ENCODE measurements at regions not wholly inside any gene's neighbourhood (a gene's known extent, or its start where the extent isn't known, plus 50 kb on each side); places are given as distances from the start of the nearest gene placed in this dataset.
"Not testable (repeated sequence)": the region's sequence is repeated elsewhere in the genome, so short reads cannot be mapped to it uniquely, and the experiment has no call there.

- no peak for DNase-seq (ENCODE audit: low spot score)
Observed at GRCh38 chr4:1524761-1525160, 118.5 kb upstream of the NKX1-1 start.

- DNase-seq (ENCODE audit: low spot score) = no peak
Observed at GRCh38 chr4:1523907-1524636, 117.8 kb upstream of the NKX1-1 start.

GRCh38 chr4:1523506-1523905, 117.3 kb upstream of the NKX1-1 start:
- no peak for DNase-seq (ENCODE audit: low spot score)

GRCh38 chr4:1523033-1523432, 116.8 kb upstream of the NKX1-1 start:
- no peak for DNase-seq (ENCODE audit: low spot score)

- DNase-seq (ENCODE audit: low spot score) = no peak
Observed at GRCh38 chr4:1522606-1523005, 116.4 kb upstream of the NKX1-1 start.

- DNase-seq (ENCODE audit: low spot score) = no peak
Observed at GRCh38 chr4:1521821-1522361, 115.6 kb upstream of the NKX1-1 start.

GRCh38 chr4:1520795-1521576, 114.7 kb upstream of the NKX1-1 start:
- not testable (repeated sequence) for DNase-seq (ENCODE audit: low spot score)

- no peak for DNase-seq (ENCODE audit: low spot score)
Observed at GRCh38 chr4:1519787-1520661, 113.8 kb upstream of the NKX1-1 start.

- no peak for DNase-seq (ENCODE audit: low spot score)
Observed at GRCh38 chr4:1518997-1519700, 112.9 kb upstream of the NKX1-1 start.

GRCh38 chr4:1517592-1518411, 111.6 kb upstream of the NKX1-1 start:
- DNase-seq (ENCODE audit: low spot score) = no peak

GRCh38 chr4:1516881-1517480, 110.7 kb upstream of the NKX1-1 start:
- DNase-seq (ENCODE audit: low spot score) = no peak

GRCh38 chr4:1516261-1516660, 110.0 kb upstream of the NKX1-1 start:
- no peak for DNase-seq (ENCODE audit: low spot score)

GRCh38 chr4:1515763-1516162, 109.5 kb upstream of the NKX1-1 start:
- DNase-seq (ENCODE audit: low spot score) = no peak

GRCh38 chr4:1515156-1515555, 108.9 kb upstream of the NKX1-1 start:
- no peak for DNase-seq (ENCODE audit: low spot score)

- no peak for DNase-seq (ENCODE audit: low spot score)
Observed at GRCh38 chr4:1514612-1515011, 108.4 kb upstream of the NKX1-1 start.

- no peak for DNase-seq (ENCODE audit: low spot score)
Observed at GRCh38 chr4:1513936-1514483, 107.8 kb upstream of the NKX1-1 start.

- DNase-seq (ENCODE audit: low spot score) = no peak
Observed at GRCh38 chr4:1512738-1513660, 106.8 kb upstream of the NKX1-1 start.

- DNase-seq (ENCODE audit: low spot score) = no peak
Observed at GRCh38 chr4:1512051-1512737, 106.0 kb upstream of the NKX1-1 start.
